LNCAP (cell line): ENCODE measurements at regions not wholly inside any gene's neighbourhood (a gene's known extent, or its start where the extent isn't known, plus 50 kb on each side); places are given as distances from the start of the nearest gene placed in this dataset.

Experiments used
- CTCF ChIP-seq: fragments of 450-650 bp; IDR thresholded peaks from 2 replicates; pipeline ENCODE4 v1.5.1; 2017; ENCODE audit warnings: mild to moderate bottlenecking

DNA sequence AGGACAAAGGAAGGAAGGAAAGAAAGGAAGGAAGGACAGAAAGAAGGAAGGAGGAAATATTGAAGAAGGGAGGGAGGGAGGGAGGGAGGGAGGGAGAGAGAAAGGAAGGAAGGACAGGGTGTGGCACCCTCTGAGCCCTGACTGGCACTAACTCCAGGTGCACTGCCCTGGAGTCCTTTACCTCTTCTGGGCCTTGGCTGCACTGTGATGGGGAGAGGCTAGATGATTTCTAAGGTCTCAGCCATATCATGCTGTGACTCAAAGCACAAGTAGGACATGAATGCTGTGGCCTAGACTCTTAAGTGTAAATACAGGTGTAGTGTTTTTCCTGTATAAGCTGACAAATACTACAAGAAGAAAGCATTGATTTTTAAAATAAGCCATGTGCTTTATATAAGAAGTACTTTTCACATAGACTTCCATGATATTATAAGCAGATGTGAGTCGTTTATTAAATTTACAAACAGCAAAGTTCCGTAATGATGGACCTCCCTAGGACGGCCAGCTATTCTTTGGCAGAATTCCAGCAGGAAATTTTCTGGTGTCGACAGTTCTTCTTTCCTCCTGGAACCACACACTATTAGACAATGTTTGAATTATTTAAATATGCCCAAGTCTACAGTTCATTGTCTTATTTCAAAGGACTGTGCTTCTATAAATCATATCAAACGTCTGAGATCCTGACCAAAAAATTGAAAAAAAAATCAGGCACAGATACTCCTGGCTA, 213.8 kb upstream of the C2CD4B start:
- TF ChIP-seq CTCF = no peak

GRCh38 chr15:62380011-62380410, 214.9 kb upstream of the C2CD4B start:
- no peak for TF ChIP-seq CTCF

DNA sequence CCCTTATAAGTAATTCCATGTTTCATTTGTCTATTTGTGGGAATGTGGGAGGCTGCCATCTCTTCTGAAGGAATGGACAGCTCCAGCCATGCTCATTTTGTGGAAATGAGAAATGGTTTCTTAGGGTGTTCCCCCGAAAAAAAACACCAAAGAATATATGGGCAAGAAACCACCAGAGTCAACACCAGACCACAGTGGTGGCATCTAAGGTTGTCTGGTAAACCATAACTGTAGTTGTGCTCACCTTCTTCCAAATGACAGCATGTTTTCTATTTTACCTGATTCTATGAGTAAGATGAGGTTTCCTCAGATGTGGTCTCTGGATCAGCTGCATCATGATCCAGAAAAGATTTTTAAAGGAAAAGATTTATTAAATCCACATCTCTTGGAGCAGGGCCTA, 217.0 kb upstream of the C2CD4B start:
- no peak for TF ChIP-seq CTCF

GRCh38 chr15:62389885-62390790, 225.1 kb upstream of the C2CD4B start, which contains the start of gene TLN2:
Gene TLN2, plus strand, starts transcription at chr15:62390550.
- TF ChIP-seq CTCF = no peak

GRCh38 chr15:62390791-62391640, 225.9 kb upstream of the C2CD4B start:
- TF ChIP-seq CTCF = no peak; the same call in 1 of the 2 replicates

DNA sequence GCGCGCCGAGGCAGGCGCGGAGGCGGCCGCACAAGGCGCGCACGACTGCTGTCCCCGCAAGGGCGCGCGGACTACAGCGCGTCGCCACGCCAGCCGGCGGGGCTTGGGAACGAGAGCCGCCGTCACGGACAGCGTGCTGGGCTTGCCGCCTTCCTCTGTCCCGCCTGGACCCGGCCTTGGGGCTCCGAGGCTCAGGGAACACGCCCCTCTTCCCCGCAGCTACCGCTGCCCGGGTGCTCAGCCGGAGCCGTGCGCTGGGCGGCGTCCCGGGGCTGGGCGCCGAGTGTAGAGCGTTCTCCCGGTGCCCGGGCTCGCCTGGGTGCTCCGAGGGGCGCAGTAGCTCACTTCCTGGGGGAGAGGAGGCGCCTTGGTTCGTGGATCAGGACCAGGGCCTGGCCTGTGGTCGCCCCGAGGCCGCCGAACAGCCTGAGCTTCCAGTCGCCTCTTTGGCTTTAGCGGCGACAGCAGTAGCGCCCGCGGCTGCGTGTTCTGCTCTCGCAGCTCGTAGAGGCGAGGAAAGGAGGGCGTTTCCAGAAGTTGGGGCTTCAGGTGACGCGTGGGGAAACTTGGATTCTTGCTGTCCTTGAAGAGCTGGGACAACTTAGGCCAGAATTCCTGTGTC, 226.7 kb upstream of the C2CD4B start:
- peak; percentile 59 for TF ChIP-seq CTCF

DNA sequence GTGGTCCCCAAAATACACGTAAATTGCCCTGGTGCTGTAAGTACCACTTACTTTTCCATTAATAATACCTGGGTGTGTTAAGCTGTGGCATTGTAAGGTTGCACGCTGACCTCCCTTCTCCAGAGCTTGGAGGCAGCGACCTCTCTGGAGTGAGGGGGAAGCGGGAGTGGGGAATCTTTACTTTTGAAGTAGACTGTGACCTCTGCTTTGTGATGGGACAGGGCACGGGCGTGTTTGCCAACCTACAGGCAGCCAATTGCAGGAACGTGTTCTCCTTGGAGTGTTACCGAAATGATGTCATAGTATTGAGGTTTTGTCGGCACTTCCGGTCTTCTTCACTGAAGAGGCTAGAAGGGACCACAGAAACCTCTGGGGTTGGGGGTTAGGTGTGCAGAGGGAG, 227.3 kb upstream of the C2CD4B start:
- no peak for TF ChIP-seq CTCF
